CMK (cell line): ENCODE measurements at regions not wholly inside any gene's neighbourhood (a gene's known extent, or its start where the extent isn't known, plus 50 kb on each side); places are given as distances from the start of the nearest gene placed in this dataset.
"Not testable (repeated sequence)": the region's sequence is repeated elsewhere in the genome, so short reads cannot be mapped to it uniquely, and the experiment has no call there.

Experiments
- DNase-seq: peaks from one replicate; pipeline ENCODE4 v3.0.0-alpha.2; 2010; ENCODE audit warnings: low read depth

- no peak for DNase-seq
These were observed 72.9 kb upstream of the SEPTIN5 start for GRCh38 chr22:19641254-19641982.

- no peak for DNase-seq
These were observed 72.3 kb upstream of the SEPTIN5 start for GRCh38 chr22:19641983-19642451.

DNA sequence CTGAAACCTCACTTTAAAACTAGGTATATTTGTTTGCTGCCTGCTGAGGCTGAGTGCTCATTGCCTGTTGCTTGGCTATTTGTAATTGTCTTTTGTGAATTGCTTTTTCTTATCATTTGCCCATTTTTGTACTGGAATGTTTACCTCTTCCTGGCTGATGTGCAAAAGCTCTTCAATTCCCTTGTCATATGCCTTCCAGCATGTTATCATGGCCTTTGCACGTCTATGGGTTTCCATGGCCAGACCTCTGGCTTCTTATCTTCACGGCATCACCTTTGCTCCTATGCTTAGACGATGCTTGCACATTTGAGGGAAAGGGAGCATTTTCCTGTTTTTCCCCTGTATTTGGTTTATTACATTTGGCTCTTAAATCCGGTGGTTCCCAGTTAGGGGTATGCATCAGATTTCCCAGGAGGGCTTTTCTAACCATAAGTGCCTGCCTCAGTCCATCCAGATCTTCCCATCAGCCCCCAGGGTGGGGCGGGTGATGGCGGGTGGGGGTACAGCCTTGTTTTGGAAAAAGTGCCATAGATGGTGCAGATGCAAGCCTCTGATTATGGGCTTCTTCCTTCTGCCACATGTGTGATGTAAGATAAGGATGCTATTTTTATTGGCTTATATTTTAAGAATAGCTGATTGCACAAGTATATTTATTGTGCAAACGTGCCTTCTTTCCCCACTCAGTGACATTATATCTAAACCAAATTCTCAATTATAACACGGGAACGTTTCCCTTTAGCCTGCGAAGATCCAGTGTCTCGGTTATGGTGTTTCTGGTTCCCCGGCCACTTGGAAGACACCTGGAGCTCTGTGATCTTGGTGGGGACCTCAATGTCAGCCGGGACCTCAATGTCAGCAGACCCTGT is 70.6 kb upstream of the SEPTIN5 start:
- DNase-seq = no peak

- DNase-seq = no peak
These were observed 69.7 kb upstream of the SEPTIN5 start for GRCh38 chr22:19644314-19645223.

DNA sequence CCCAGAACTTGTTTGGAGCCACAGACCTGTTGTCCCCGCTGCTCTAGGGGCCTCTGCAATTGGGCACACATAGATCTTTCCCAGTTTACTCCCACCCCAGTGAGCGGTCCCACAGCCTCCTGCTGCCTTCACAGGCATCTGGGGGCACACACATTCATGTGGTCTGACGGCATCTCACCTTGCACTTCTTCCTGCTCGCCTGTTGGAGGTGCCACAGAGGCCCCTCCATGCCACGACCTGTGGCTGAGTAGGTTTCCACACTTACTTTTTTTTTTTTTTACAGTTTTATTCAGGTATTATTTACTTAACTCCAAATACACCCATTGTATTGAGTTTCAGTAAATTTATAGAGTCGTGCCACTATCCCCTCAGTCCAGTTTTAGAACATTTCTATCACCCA is 68.9 kb upstream of the SEPTIN5 start:
- DNase-seq = no peak

DNA sequence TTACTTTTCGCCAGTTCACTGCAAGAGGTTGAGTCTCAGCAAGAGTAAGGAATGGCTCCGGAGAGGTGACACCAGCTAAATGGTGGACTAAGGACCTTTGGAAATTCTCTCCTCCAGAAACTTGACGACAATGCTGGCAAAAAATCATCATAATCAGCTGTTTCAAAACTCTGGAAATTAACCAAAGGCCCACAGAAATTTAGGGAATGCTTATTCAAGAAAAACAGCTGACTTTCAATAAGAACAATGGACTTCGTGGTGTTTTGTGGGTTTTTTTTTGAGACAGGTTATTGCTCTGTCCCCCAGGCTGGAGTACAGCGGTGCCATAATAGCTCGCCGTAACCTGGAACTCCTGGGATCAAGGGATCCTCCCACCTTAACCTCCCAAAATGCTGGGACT is 68.4 kb upstream of the SEPTIN5 start:
- DNase-seq = no peak

DNA sequence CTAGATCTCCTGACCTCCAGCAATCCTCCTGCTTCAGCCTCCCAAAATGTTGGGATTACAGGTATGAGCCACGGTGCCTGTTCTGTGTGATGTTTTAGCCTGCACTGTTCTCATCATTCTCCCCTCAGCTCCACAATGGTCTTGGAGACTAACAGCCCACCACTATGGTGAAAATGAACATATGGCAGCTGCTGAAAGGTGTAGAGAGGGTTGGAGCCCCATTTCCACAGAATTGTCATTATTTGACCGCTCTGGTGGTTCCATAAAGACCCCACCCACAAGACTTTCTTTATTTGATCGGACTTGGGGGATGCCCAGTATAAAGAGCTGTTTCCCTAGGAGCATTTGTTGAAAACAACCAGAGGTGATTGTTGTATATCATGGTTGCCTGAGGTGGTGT is 67.9 kb upstream of the SEPTIN5 start:
- DNase-seq = no peak

GRCh38 chr22:19648419-19648929 is 65.8 kb upstream of the SEPTIN5 start:
- no peak for DNase-seq

- no peak for DNase-seq
These were observed 62.0 kb upstream of the SEPTIN5 start for GRCh38 chr22:19652316-19652715.

GRCh38 chr22:19654338-19654987 is 59.8 kb upstream of the SEPTIN5 start:
- DNase-seq = no peak

GRCh38 chr22:19655399-19655798 is 58.9 kb upstream of the SEPTIN5 start:
- DNase-seq = no peak

DNA sequence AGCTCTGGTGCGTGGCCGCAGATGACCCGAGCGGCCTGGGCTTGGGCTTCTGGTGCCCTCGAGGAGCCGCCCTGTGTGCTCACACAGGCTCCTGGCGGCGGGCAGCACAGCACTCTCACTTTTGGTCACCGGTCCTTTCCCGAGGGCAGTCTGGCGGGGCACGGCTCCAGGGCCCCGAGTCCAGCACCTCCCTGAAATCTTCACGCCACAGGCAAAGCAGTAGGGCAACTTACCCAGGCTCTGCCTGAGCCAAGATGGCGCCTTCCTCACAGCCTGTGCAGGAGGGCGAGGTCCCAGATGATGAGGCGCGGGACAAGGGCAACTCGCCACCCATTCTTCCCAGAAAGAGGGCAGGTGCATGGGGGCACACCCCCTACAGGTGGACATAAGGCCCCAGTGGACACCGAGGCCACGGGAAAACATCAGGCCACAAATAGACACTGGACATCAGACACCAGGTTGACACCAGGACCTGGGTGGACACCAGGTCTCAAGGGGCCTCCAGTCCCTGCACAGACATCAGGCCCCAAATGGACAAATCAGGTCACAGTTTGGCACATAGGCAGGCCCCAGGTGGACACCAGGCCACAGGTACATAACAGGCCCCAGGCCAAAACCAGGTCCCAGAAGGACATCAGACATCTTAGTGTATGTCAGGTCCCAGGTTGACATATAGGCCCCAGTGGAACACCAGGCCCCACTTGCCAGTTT is 57.6 kb upstream of the SEPTIN5 start:
- no peak for DNase-seq

DNA sequence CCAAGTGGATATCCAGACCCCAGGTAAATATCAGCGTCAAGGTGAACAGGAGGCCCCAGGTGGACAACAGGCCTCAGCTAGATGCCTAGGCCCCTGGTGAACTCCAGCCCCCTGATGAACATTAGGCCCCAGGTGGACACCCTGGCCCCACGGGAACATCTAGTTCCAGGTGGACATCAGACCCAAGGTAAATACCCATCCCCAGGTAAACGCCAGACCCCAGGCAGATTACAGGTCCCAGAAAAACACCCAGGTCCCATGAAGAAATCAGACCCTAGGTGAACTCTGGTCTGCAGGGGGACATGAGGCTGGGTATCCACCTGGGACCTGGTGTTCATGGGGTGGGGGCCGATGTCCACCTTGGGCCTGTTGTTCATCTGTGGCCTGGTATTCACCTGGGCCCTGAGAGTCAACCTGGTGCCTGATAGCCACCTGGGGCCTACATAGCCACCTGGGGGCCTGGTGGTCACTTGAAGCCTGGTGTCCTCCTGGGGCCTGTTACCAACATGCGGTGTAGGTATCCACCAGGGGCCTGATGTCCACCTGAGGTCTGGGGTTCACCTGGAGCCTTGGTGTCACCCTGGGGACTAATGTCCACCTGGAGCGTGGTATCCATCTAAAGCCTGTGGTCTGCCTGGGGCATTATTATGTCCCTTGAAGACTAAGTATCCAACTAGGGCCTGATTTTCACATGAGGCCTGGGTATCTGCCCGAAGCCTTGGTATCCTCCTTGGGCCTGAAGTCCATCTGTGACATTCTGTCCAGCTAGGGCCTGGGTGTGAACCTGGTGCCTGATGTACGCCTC is 56.8 kb upstream of the SEPTIN5 start:
- DNase-seq = no peak

DNA sequence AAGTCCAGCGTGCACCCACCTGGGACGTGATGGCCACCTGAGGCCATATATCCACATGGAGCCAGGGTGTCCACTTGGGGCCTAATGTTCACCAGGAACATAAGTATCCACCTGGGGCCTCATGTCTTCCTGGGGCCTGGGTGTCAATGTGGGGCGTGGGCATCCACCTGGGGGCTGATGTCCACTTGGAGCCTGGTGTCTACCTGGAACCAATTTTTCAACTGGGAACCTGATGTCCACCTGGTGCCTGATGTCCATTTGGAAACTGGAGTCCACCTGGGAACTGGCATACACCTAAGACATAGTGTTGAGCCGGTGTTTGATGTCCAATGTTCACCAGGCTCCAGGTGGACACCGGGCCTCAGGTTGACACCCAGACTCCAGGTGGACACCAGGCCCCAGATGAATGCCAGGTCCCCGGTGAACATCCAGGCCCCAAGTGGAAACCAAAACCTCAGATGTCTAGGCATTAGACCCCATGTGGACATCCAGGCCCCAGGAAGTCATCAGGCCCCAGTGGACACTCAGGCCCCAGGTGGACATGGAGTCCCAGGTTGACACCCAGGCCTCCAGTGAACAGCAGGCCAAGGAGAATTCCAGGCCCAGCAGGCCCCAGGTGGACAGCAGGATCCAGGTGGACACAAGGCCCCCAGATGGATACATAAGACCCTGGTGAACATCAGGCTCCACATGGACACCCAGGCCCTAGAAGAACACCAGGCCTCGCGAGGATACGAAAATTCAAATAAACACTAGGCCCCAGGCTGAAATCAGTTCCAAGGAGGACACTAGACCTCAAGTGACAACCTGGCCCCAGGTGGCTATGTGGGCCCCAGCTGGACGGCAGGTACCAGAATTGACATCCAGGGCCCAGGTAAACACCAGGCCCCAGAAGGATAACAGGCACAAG is 56.0 kb upstream of the SEPTIN5 start:
- DNase-seq = no peak

DNA sequence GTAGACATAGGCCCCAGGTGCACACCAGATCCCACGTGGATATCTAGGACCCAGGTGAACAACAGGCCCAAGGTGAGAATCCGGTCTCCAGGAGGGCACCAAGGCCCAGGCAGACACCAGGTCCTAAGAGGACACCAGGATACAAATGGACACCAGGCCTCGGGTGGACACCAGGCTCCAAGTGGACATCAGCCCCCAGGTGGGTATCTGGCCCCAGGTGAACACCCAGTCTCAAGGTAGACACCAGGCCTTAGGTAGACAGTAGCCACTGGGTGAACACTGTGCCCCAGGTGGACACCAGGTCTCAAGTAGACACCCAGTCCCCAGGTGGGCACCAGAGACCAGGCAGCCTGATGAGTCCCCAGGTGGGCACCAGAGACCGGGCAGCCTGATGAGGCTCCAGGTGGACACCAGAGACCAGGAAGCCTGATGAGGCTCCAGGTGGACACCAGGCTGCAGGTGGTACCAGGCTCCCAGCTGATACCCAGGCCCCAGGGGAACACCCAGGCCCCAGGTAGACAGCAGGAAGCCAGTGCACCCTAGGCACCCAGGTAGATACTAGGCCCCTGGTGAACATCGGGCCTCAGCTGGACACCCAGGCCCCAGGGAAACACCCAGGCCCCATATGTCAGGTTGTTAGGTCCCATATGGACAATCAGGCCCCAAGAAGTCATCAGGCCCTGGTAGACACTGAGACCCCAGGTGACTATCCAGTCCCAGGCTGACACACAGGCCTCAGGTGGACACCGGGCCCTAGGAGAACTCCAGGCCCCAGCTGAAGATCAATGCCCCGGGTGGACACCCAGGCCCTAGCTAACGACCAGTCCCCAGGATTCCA is 55.1 kb upstream of the SEPTIN5 start:
- no peak for DNase-seq

DNA sequence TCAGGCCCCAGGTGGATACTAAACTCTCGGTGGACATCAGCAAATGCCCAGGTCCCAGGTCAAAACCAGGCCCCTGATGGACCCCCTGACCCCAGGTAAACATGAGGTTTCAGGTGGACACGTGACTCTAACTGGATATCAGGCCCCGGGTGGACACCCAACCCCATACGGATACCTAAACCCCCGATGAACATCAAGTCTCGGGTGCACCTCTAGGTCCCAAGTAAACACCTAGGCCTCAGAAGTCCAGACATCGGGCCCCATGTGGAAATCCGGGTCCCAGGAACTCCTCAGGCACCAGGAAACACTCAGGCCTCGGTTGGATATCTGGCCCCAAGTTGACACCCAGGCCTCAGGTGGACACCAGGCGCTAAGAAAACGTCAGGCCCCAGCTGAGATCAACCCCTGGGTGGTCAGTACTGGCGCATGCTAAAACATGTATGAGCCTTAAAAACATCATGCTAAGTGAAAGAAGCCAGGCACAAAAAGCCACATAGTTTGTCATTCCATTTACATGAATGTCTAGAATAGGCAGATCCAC is 54.4 kb upstream of the SEPTIN5 start:
- no peak for DNase-seq

DNA sequence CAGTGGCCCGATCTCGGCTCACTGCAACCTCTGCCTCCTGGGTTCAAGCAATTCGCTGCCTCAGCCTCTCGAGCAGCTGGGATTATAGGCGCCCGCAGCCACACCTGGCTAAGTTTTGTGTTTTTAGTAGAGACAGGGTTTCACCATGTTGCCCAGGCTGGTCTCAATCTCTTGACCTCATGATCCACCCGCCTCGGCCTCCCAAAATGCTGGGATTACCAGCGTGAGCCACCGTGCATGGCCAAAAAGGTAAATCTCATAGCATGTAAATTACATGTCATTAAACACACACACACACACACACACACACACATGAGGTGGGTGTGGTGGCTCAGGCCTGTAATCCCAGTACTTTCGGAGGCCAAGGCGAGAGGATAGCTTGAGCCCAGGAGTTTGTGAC is 53.7 kb upstream of the SEPTIN5 start:
- DNase-seq = not testable (repeated sequence)

DNA sequence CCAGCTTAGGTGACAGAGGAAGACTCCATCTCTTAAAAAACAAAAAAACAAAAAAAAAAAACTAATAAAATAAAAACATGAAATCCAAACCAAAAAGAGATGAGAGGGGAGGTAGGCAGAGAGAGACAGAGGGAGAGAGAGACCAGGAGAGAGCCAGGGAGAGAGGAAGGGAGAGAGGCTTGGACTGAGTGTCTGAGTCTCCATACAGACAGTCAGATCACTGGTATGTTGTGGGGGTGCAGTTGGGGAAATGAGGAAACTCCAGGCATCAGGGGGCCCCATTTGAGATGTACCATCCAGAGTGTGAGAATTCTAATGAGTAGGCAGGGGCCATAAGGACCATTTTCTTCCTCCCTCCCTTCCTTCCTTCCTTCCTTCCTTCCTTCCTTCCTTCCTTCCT is 53.1 kb upstream of the SEPTIN5 start:
- no peak for DNase-seq
